ENCODE measurements at regions not wholly inside any gene's neighbourhood (a gene's known extent, or its start where the extent isn't known, plus 50 kb on each side); places are given as distances from the start of the nearest gene placed in this dataset.

- no peak overlapping the region for H3K4me3 ChIP-seq (ENCODE audit: low read depth, low read length)
- TF ChIP-seq MAX (IDR thresholded peaks at IDR 0.05; ENCODE audit: low read depth, low read length) (no peak), MYC (IDR thresholded peaks at IDR 0.05; ENCODE audit: low read depth, low read length) (no peak), CTCF (IDR thresholded peaks at IDR 0.05; ENCODE audit: low read depth, low read length) (no peak)
- DNase-seq (ENCODE audit: low read depth) = no peak
Observed at GRCh38 chrX:95029571-95029970, 1355.6 kb downstream of the FAM133A start.

- no peak overlapping the region for H3K4me3 ChIP-seq (ENCODE audit: low read depth, low read length)
- TF ChIP-seq MAX (IDR thresholded peaks at IDR 0.05; ENCODE audit: low read depth, low read length) (no peak), CTCF (IDR thresholded peaks at IDR 0.05; ENCODE audit: low read depth, low read length) (no peak), POLR2A (IDR thresholded peaks at IDR 0.05; ENCODE audit: extremely low read depth, insufficient read length) (no peak), MYC (IDR thresholded peaks at IDR 0.05; ENCODE audit: low read depth, low read length) (no peak)
- DNase-seq (ENCODE audit: low read depth) = no peak
Observed at GRCh38 chrX:95040104-95040503, 1366.1 kb downstream of the FAM133A start.

- no peak overlapping the region for H3K4me3 ChIP-seq (ENCODE audit: low read depth, low read length)
- TF ChIP-seq POLR2A (IDR thresholded peaks at IDR 0.05; ENCODE audit: extremely low read depth, insufficient read length) (no peak), CTCF (IDR thresholded peaks at IDR 0.05; ENCODE audit: low read depth, low read length) (no peak), MYC (IDR thresholded peaks at IDR 0.05; ENCODE audit: low read depth, low read length) (no peak), MAX (IDR thresholded peaks at IDR 0.05; ENCODE audit: low read depth, low read length) (no peak)
- DNase-seq (ENCODE audit: low read depth) = no peak
Observed at GRCh38 chrX:95044331-95044730, 1370.3 kb downstream of the FAM133A start.

GRCh38 chrX:95055991-95056390 lies 1382.0 kb downstream of the FAM133A start:
- TF ChIP-seq POLR2A (IDR thresholded peaks at IDR 0.05; ENCODE audit: extremely low read depth, insufficient read length) (no peak), MYC (IDR thresholded peaks at IDR 0.05; ENCODE audit: low read depth, low read length) (no peak), CTCF (IDR thresholded peaks at IDR 0.05; ENCODE audit: low read depth, low read length) (no peak), MAX (IDR thresholded peaks at IDR 0.05; ENCODE audit: low read depth, low read length) (no peak)
- DNase-seq (ENCODE audit: low read depth) = no peak

GRCh38 chrX:95056901-95057300 lies 1382.9 kb downstream of the FAM133A start:
- H3K4me3 ChIP-seq (ENCODE audit: low read depth, low read length) = no peak overlapping the region
- TF ChIP-seq CTCF (IDR thresholded peaks at IDR 0.05; ENCODE audit: low read depth, low read length) = no peak
- TF ChIP-seq MYC (IDR thresholded peaks at IDR 0.05; ENCODE audit: low read depth, low read length) = no peak
- no peak for TF ChIP-seq MAX (IDR thresholded peaks at IDR 0.05; ENCODE audit: low read depth, low read length)
- no peak for TF ChIP-seq POLR2A (IDR thresholded peaks at IDR 0.05; ENCODE audit: extremely low read depth, insufficient read length)
- DNase-seq (ENCODE audit: low read depth) = no peak

More at GRCh38 chrX:95055991-95056390, 1382.0 kb downstream of the FAM133A start:
- H3K4me3 ChIP-seq (ENCODE audit: low read depth, low read length) = no peak overlapping the region

- H3K4me3 ChIP-seq (ENCODE audit: low read depth, low read length) = no peak overlapping the region
- TF ChIP-seq POLR2A (IDR thresholded peaks at IDR 0.05; ENCODE audit: extremely low read depth, insufficient read length) (no peak), MAX (IDR thresholded peaks at IDR 0.05; ENCODE audit: low read depth, low read length) (no peak), CTCF (IDR thresholded peaks at IDR 0.05; ENCODE audit: low read depth, low read length) (no peak), MYC (IDR thresholded peaks at IDR 0.05; ENCODE audit: low read depth, low read length) (no peak)
- no peak for DNase-seq (ENCODE audit: low read depth)
Observed at GRCh38 chrX:95057341-95057740, 1383.3 kb downstream of the FAM133A start.
